ENCODE measurements at regions not wholly inside any gene's neighbourhood (a gene's known extent, or its start where the extent isn't known, plus 50 kb on each side); places are given as distances from the start of the nearest gene placed in this dataset.

DNA sequence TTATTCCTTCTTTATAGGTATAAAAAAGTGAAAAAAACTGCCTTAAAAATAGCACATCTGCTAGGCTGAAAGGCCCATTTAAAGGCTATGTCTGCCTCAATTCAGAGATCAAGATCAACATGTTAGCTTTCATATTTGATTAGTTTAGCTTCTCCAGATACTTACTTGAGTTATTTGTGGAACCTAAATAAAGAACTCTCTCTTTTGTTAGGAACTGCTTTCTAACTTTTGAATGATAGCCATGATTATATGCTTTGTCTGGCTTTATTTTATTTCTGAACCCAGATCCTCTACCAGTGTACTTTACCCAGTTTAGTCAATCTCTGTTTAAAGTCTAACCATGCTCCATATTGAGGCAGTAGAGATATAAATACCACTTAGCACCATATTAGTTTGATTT lies 515.5 kb upstream of the SEMA3D start:
- no peak for TF ChIP-seq POLR2A (IDR thresholded peaks at IDR 0.05)
- intact Hi-C loops (cut with DNase I), result no loop called here
- Histone ChIP-seq H3K36me3 (no peaks in the 10 kb centered on the region), H3K9me3 (no peaks in the 10 kb centered on the region), H3K4me1 (no peaks in the 10 kb centered on the region), H3K27me3 (no peaks in the 10 kb centered on the region), H3K4me3 (no peak overlapping the region), H3K27ac (no peak overlapping the region)
- no peak for DNase-seq

DNA sequence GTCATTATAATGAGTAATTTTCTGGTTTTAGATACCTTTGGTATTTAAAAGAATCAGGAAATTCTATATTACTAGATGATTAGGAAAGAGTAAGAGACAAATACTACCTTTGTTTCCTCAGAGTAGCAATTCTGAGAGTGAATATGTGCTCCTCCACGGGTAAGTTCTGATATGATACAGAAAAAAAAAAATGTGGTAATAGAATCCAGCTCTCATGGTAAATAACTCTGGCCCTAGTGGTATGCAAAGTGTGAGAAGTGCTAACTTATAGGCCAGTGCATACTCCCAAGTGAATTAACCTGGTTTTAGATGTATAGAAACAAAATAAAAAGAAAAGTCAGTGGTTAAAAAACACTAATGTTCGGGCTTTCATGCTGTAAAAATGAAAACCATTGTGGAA lies 512.6 kb upstream of the SEMA3D start:
- H3K4me1 ChIP-seq, result no peaks in the 10 kb centered on the region
- DNase-seq, result no peak
- no peak for TF ChIP-seq POLR2A (IDR thresholded peaks at IDR 0.05)
- no peak overlapping the region for H3K4me3 ChIP-seq
- no peaks in the 10 kb centered on the region for H3K27me3 ChIP-seq
- H3K27ac ChIP-seq, result no peak overlapping the region
- no peaks in the 10 kb centered on the region for H3K36me3 ChIP-seq
- intact Hi-C loops (cut with DNase I), result no loop called here
- H3K9me3 ChIP-seq, result no peaks in the 10 kb centered on the region
- WGBS, 2 donors, result 57 to 59% methylated on average over 2 of the region's 2 CpGs

DNA sequence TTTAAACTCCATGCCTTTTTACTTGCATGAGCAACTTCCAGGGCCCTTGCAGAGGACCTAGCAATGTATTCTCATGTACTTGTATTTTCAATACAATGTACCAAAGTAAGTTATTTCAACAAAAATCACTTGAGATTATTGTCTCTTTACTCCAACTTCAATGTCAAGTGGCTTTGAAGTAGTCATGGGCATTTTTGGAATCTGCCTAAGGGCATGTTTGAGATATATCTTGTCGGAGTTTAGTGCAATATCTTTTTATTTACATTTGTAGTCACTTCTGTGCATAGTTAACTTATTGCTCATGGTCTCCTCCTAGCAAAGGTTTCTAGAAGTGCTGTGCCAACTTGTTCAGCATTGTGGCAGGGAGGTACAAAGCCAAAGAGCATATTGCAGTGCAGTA lies 508.7 kb upstream of the SEMA3D start:
- intact Hi-C loops (cut with DNase I), result no loop called here
- no peaks in the 10 kb centered on the region for H3K9me3 ChIP-seq
- H3K4me3 ChIP-seq, result no peak overlapping the region
- no peaks in the 10 kb centered on the region for H3K36me3 ChIP-seq
- H3K27me3 ChIP-seq, result no peaks in the 10 kb centered on the region
- no peaks in the 10 kb centered on the region for H3K4me1 ChIP-seq
- DNase-seq, result no peak
- TF ChIP-seq POLR2A (IDR thresholded peaks at IDR 0.05), result no peak
- TF ChIP-seq, protein P1, sequence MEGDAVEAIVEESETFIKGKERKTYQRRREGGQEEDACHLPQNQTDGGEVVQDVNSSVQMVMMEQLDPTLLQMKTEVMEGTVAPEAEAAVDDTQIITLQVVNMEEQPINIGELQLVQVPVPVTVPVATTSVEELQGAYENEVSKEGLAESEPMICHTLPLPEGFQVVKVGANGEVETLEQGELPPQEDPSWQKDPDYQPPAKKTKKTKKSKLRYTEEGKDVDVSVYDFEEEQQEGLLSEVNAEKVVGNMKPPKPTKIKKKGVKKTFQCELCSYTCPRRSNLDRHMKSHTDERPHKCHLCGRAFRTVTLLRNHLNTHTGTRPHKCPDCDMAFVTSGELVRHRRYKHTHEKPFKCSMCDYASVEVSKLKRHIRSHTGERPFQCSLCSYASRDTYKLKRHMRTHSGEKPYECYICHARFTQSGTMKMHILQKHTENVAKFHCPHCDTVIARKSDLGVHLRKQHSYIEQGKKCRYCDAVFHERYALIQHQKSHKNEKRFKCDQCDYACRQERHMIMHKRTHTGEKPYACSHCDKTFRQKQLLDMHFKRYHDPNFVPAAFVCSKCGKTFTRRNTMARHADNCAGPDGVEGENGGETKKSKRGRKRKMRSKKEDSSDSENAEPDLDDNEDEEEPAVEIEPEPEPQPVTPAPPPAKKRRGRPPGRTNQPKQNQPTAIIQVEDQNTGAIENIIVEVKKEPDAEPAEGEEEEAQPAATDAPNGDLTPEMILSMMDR (IDR thresholded peaks at IDR 0.05), result no peak
- H3K27ac ChIP-seq, result no peak overlapping the region
- 21 to 38% methylated on average over 1 of the region's 1 CpG for WGBS, 2 donors

DNA sequence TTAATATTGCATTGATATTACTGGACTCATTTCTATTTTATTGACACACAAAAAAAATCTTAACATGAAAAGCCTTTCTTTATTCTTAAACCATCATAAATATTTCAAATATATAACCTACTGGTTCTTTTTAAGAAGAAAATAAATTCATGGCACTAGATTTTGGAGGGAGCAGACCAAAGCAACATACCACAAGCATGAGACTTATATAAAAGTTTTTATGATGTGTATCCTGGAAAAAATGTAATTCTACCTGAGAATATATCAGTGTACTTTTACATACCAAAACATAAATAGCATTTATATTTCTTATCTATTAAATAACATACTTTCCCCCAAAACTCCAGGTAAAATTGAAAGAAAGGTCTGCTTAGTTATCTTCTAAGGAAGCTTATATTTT lies 508.2 kb upstream of the SEMA3D start:
- H3K4me1 ChIP-seq, result no peaks in the 10 kb centered on the region
- H3K9me3 ChIP-seq, result no peaks in the 10 kb centered on the region
- TF ChIP-seq, protein P1 (IDR thresholded peaks at IDR 0.05), result no peak
- TF ChIP-seq POLR2A (IDR thresholded peaks at IDR 0.05), result no peak
- intact Hi-C loops (cut with DNase I), result no loop called here
- DNase-seq, result no peak
- H3K4me3 ChIP-seq, result no peak overlapping the region
- H3K27ac ChIP-seq, result no peak overlapping the region
- H3K27me3 ChIP-seq, result no peaks in the 10 kb centered on the region
- no peaks in the 10 kb centered on the region for H3K36me3 ChIP-seq

DNA sequence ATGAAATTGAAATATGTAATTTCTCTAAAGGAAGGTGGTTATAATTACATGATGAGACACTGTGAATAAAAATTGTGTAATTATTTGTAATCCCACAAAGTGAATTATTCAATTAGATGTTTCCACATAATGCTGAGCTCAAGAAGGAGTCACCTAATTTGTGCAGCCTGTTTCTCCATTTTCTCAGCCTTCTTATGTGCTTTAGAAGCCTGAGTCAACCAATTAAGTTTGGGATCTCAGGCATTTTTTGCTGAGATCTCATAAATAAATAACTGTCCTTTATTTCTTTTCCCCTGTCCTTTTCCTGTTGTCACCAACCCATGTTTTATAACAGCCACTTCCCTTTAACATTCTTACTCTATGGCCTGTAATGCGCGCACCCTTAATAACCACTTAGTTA lies 506.5 kb upstream of the SEMA3D start:
- Histone ChIP-seq H3K27me3 (no peaks in the 10 kb centered on the region), H3K9me3 (no peaks in the 10 kb centered on the region), H3K36me3 (no peaks in the 10 kb centered on the region), H3K4me3 (no peak overlapping the region), H3K4me1 (no peaks in the 10 kb centered on the region), H3K27ac (no peak overlapping the region)
- TF ChIP-seq POLR2A (IDR thresholded peaks at IDR 0.05), result no peak
- TF ChIP-seq, protein P1 (IDR thresholded peaks at IDR 0.05), result no peak
- intact Hi-C loops (cut with DNase I), result no loop called here
- WGBS, 2 donors, result 87 to 92% methylated on average over 2 of the region's 2 CpGs
- DNase-seq, result no peak

DNA sequence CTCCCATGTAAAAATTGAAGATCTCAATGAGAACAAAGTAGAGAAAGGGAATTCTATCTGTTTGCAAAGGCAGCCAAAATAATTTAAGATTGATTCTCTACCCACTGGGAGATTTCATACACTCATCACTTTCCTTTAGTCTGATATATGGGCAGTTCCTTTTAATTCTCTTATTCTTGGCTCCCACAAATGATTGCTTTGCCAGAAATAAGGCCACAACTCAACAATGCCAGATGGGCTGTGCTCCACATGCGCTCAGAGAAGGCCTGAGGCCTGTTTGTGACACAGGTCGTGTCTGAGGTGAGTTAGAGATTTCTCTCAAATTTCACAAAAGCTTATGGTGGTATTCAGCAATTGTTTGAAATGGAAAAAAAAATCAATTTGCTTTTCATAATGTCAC lies 501.9 kb upstream of the SEMA3D start:
- no peak for DNase-seq
- no peak overlapping the region for H3K4me3 ChIP-seq
- no peaks in the 10 kb centered on the region for H3K4me1 ChIP-seq
- H3K36me3 ChIP-seq, result no peaks in the 10 kb centered on the region
- TF ChIP-seq, protein P1 (IDR thresholded peaks at IDR 0.05), result no peak
- TF ChIP-seq POLR2A (IDR thresholded peaks at IDR 0.05), result no peak
- no peak overlapping the region for H3K27ac ChIP-seq
- WGBS, 2 donors, result 29 to 61% methylated on average over 2 of the region's 2 CpGs
- peaks cover 0 to 5% (median 0%) of the 10 kb centered on the region in 3 donors for H3K9me3 ChIP-seq
- intact Hi-C loops (cut with DNase I), result no loop called here
- no peaks in the 10 kb centered on the region for H3K27me3 ChIP-seq

Data from esophagus squamous epithelium (tissue), 5 donors.